ENCODE measurements at regions not wholly inside any gene's neighbourhood (a gene's known extent, or its start where the extent isn't known, plus 50 kb on each side); places are given as distances from the start of the nearest gene placed in this dataset.
"Not testable (repeated sequence)": the region's sequence is repeated elsewhere in the genome, so short reads cannot be mapped to it uniquely, and the experiment has no call there.

DNA sequence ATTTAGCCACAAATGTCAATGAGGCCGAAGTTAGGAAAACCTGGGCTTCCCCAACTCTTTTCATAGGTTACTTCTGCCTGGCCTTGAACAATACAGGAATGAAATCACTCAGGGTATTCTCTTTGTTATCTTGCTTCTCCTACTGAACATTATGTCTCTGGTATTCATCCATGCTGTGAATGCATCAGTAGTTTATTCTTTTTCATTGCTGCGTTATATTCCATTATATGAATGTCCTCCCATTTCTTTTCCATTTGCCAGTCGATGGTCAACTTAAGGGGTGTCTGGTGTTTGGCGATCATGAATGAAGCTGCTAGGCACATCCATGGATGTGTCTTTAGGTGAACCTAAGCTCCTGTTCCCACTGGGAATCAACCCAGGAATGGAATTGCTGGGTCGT lies 128.3 kb downstream of the CRLF3 start:
- no peak for DNase-seq (ENCODE audit: low spot score)
- intact Hi-C loops (cut with DNase I) = no loop called here
- no peak for ATAC-seq

DNA sequence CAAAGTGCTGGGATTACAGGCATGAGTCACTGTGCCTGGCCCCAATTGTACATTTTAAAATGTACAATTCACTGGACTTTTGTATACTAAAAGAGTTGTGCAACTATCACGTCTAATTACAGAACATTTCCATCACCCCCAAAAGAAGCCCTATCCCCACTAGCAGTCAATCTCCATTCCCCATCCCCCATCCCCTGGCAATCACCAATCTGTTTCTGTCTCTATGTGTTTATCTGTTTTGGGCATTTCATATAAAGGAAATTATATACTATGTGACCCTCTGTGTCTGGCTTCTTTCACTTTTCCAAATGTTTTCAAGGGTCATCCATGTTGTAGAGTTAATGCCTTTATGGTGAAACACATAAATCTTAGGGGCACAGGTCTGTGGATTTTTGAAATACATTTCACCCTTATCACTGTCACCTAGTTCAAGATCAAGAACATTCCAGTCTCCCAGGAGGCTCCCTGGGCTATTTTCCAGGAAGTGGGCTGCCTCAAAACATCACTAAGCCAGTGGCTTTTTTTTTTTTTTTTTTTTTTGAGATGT lies 129.2 kb downstream of the CRLF3 start:
- ATAC-seq; DNase-seq (ENCODE audit: low spot score); intact Hi-C loops (cut with DNase I): not testable (repeated sequence)

DNA sequence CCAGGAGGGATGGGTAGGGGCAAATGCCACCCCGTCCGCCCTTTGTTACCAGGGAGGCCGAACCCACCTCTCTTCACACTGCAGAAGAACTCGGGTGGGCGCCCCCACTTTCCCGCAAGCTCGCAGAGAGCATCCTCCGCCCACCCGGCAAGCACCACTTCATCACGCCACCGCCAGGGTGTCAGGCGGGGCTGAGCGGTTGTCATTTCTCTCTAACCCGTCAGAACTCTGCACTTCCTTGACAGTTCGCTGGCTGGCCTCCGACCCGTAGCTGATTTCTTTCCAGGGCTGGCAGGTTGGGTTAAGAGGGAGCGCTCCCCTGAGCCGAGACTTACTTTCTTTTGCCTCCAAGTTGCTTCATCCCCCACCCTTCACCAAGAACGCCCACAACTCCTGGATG lies 130.7 kb downstream of the CRLF3 start:
- ATAC-seq; DNase-seq (ENCODE audit: low spot score); intact Hi-C loops (cut with DNase I): not testable (repeated sequence)

DNA sequence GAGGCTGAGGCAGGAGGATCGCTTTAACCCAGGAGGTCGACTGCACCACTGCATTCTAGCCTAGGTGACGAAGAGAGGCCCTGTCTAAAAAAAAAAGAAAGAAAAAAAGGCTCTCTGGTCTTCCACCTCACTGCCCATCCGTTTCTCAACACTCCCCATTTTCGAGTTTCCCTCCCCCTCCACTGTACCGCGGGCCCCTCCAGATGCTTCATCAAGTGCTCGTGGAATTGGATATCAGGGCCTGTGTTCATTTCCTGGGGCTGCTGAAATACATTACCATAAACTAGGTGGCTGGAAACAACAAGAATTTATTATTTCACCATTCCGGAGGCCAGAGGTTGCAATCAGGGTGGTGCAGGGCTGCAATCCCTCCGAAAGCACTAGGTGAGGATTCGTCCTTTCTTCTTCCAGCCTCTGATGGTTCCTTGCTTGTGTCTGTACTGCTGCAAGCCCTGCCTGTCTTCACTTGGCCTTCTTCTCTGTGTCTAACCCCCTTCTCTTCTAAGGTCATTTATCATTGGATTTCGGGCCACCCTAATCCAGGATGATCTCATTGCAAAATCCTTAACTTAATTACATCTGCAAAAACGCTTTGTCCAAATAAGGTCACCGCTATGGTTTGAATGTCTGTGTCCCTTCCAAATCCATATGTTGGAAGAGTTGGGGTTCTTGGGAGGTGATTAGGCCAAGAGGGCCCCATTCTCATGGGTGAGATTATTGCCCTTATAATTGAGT lies 135.1 kb downstream of the CRLF3 start:
- ATAC-seq; DNase-seq (ENCODE audit: low spot score); intact Hi-C loops (cut with DNase I): not testable (repeated sequence)

DNA sequence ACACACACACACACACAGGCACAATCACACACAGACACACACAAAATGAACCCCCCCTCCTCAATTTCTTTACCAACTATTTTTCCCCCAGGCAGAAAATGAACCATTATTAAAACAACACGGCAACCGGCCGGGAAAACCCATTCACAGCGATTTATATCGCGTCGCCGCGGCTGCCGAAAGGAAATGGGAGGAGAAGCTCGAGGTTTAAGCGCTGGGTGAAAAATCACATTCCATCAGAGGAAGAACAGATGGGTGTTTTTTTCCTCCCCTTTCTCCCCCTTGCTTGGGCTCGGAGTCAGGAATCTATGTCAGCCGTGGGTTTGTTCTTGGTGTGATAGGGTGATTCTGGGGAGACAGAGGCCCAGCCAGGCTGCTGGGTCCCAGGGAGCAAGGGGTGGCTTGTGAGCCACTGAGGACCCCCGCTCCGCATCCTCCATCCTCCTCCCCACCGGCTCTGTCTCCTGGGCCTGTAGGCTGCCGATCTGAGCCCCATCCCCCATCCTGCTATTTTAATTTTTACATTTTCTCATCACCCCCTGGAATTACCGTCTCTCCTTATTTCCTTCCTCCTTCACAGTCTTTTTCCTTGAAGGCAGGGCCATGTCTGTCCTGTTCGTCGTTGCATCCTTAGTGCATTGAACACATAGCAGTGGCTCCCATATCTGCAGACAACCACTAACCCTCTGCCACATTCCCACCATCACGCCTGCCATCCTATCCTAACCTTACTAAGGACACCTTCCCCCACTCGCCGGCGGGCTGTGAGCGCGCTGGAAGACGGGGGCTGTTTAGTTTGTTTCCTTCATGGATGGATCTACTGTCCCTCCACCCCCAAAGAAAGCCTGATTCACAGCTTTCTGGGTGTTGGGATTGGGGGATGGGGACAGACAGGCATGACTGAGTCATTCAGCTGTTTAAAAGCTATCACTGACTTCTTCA lies 137.7 kb downstream of the CRLF3 start:
- DNase-seq (ENCODE audit: low spot score); ATAC-seq; intact Hi-C loops (cut with DNase I): not testable (repeated sequence)

DNA sequence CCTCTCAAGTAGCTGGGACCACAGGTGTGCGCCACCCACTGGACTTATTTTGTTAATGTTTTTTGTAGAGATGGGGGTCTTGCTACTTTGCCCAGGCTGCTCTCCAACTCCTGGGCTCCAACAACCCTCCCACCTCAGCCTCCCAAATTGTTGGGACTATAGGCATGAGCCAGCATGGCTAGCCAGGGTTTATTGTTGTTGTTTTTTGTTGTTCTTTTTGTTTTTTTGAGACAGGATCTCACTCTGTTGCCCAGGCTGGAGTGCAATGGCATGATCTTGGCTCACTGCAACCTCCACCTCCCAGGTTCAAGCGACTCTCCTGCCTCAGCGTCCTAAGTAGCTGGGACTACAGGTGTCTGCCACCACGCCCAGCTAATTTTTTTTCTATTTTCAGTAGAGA lies 142.2 kb downstream of the CRLF3 start:
- DNase-seq (ENCODE audit: low spot score); ATAC-seq; intact Hi-C loops (cut with DNase I): not testable (repeated sequence)

DNA sequence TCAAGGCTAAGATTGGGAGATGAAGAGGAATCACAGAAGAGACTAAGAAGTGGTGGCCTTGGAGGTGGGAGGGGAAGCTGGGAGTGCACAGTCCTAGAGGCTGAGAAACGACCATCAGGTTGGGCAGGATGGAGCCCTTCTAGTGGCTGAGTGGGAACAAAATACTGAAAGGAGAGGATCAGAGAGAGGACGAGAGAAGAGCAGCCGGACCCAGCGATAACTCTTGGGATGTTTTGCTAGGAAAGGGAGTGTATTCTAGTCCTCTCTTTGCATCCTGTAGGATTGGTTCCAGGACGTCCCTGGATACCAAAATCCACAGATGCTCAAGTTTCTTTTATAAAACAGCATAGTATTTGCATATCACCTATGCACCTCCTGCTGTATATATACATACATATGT lies 143.8 kb downstream of the CRLF3 start:
- ATAC-seq; intact Hi-C loops (cut with DNase I): not testable (repeated sequence)

DNA sequence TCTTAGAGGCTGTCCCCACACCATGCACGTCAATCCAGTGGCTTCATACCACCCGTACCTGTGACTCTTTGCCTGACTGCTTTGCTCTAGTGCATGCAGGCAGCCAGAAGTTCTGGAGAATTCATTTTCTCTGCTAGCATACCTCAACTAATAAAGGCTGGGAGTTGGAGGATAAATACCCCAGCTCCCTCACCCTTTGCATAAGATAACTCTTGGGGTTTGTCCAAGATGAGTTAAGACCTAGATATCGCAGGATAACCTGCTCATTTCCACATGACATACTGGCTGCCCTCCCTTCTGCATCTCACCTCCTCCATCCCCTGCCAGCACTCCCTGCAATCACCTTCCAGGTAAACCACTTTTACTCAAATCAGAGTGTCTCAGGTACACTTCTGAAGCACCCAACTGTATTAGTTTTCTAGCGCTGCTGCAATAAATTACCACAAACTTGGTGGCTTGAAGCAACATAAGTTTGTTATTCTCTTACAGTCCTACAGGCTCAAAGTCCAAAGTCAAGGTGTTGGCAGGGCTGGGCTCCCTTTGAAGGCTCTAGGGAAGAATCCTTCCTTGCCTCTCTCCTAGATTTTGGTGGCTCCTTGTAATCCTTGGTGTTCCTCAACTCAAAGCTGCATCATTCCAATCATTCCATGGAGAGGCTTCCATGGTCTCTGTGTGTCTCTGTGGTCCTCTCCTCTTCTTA lies 146.8 kb downstream of the CRLF3 start:
- ATAC-seq = no peak
- no peak for DNase-seq (ENCODE audit: low spot score)
- intact Hi-C loops (cut with DNase I) = no loop called here

More for the DNA sequence above, 143.8 kb downstream of the CRLF3 start:
- DNase-seq (ENCODE audit: low spot score) = not testable (repeated sequence)

DNA sequence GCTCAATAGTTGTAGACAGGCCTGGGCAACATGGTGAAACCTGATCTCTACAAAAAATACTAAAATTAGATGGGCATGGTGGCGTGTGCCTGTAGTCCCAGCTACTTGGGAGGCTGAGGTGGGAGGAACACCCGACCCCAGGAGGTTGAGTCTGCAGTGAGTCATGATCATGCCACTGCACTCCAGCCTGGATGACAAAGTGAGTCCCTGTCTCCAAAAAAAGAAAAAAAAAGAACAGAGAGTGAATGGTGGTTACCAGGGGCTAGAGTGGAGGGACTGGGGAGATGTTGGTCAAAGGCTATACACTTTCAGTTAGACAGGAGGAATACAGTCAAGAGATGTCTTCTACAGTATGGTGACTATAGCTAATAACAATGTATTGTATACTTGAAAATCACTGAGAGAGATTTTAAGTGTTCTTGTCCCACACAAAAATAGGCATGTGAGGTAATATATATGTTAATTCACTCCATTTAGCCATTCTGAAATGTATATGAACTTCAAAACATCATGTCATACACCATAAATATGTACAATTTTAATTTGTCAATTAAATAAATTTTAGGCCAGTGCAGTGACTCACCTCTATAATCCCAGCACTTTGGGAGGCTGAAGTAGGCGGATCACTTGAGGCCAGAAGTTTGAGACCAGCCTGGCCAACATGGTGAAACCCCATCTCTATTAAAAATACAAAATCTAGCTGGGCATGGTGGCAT lies 148.6 kb downstream of the CRLF3 start:
- intact Hi-C loops (cut with DNase I); DNase-seq (ENCODE audit: low spot score); ATAC-seq: not testable (repeated sequence)

DNA sequence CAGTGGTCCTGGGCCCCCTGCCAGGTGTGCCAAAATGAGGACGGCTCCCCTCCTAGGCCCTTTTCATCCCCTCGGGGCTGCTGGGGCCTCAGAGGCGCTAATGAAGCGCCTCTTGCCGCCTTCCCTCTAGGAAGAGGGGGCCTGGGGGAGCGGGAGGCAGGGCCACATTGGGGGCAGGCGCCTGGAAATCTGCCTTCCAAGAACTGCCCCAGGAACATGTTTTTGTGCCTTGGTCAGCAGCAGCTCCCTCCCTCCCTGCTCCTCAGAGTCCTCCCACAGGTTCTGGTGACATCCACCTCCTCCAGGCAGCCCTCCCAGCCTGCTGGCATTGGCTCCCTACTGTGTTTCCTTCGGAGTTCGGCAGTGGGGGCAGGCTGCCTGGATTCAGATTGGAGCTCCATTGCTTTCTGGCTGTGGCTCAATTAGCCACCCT lies 155.3 kb downstream of the CRLF3 start:
- DNase-seq (ENCODE audit: low spot score); intact Hi-C loops (cut with DNase I); ATAC-seq: not testable (repeated sequence)

DNA sequence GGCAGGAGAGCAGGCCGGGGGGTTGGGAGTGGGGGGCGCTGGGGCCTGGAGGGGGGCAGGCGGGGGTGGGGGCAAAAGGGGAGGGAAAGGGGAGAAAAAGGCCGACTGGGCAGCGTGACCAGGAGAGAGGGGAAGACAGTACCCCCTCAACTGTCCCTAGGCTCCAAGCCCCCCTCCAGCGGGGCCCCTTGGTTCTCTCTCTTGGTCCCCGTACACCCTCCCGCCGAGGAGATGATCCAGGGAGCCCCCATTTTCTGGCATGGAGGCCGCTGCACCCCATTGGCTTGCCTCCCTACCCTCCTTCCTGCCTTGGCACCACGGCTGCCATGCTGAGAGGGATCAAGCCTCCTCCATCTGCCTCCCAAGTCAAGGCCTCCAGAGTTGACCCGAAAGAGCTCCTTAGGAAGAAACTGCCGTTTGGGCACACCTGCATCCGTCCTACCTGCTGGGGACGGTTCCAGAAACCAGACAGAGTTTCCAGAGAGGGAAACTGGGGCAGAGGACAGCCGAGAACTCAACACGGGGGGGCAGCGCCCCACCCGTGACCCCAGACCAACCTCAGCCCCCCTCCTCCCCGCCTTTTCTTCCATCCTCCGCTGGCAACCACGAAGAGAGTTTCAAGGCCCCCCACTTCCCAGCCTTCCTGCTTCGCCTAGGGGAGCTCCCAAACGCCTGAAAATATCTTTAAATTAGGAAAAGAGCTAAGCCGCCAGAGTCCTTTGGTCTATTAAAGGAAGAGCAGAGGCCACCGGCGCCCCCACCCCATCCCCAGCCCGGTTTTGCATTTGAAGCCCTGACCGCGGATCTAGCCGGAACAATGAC lies 155.9 kb downstream of the CRLF3 start:
- ATAC-seq = peak; percentile 48

DNA sequence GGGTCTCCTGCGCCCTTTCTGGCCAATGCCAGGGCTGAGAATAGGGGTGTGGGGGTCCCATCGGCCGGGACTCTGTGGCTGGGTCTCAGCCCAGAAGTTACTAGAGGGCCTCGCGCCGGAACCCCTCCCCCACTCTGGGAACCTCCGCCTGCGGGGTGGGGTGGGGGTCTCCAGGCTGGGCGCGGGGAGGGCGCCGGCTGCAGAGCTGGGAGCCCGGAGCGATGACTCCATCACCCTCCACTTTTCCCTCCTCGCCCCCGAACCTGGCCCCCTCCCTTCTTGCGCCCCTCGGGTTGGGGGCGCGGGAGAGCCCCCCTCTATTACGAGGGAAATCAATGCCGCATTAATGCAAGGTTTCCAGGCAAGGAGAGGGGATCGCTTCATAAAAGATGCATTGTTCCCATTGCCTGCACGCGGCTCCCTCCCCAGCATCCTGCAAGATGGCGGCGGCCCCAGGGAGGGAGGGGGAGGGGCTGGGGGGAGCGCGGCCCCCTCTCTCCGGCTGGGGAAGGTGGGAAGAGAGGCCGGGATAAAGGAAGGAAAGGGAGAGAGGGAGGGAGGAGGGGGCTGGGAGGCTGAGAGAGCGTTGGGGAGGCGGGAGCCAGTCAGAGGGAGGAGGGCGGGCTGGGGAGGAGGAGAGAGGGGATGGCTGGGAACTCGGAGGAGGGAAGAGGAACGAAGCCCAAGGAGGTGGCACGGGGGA lies 156.7 kb downstream of the CRLF3 start:
- ATAC-seq (peak; percentile 94), DNase-seq (ENCODE audit: low spot score) (peak; percentile 65)
- intact Hi-C loops (cut with DNase I) = not testable (repeated sequence)

More for the DNA sequence above, 155.9 kb downstream of the CRLF3 start:
- intact Hi-C loops (cut with DNase I); DNase-seq (ENCODE audit: low spot score): not testable (repeated sequence)

DNA sequence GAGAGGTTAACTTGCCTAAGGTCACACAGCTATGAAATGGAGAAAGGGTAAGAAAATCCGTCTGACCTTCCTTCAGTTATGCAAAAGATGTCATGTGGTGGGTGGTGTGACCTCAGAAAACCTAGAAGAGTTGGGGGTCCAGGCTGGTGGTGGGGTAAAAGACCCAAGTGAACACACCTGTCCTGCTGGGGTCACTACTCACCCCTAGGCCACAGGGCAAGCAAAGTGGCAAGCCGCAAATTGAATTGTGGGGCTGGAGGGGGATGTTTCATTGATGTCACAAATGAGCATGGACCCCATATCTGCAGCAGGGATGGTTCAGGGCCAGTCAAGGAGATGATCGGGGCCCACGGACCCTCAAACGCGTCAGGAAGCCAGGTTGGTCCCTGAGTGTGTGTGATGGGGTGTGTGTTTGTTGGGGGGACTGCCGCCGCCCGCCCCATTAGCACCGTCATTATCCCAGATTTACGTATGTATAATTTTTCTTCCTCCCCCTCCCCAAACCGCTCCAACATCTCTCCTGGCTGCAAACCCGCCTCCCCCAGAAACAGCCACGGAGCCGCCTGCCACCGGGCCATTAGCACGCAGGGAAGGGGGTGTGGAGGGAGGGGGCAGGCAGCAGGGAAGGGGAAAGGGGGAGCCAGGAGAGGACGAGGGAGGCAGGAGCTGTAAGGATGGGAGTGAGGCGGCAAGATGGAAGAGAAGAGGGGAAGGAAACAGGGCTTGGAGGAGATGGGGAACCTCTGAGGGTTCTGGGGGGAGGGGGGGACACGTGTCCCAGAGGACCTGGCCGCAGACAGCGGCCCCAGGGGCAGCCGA lies 157.4 kb downstream of the CRLF3 start:
- DNase-seq (ENCODE audit: low spot score); intact Hi-C loops (cut with DNase I): not testable (repeated sequence)
- ATAC-seq = peak; percentile 29

DNA sequence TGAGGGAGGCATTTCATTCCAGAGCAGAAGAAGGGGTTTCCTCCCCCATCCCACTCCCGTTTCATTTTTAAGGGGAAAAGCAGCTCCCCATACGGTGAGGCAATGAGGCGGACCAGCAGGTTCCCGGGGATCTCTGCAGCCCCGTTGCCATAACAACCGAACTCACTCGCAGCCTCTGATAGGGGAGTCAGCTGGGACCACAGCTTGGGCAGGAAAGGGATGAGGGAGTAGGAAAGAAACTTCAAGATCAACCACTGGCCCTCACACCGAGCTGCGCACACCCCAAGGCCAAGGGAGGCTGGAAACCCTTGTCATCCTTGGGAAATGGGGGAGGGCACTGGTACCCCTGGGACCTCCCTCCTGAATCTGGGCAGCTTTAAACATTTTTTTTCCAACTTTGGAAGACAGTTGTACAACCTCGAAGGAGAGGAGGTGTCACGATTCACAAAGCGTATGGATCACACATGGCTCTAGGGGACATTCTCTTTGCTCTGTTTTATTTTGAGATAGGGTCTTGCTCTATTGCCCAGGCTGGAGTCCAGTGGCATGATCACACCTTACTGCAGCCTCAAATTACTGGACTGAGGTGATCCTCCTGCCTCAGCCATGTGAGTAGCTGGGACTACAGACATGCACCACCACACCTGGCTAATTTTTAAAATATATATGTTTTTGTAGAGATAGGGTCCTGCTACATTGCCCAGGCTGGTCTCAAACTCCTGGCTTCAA lies 160.6 kb downstream of the CRLF3 start:
- ATAC-seq; intact Hi-C loops (cut with DNase I); DNase-seq (ENCODE audit: low spot score): not testable (repeated sequence)

DNA sequence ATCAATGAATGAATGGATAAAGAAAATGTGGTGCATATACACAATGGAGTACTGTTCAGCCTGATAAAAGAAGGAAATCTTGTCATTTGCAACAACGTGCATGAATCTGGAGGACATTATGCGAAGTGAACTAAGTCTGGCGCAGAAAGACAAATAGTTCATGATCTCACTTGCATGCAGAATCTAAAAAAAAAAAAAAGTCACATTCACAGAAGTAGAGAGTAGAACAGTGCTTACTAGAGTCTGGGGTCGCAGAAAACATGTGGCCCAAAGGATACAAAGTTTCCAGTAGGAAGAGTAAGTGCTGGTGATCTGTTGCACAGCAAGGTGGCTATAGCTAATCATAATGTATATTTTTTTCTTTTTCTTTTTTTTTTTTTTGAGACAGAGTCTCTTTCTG lies 167.3 kb downstream of the CRLF3 start:
- DNase-seq (ENCODE audit: low spot score); intact Hi-C loops (cut with DNase I); ATAC-seq: not testable (repeated sequence)

All from sciatic nerve (tissue), 2 donors.